ENCODE measurements at regions not wholly inside any gene's neighbourhood (a gene's known extent, or its start where the extent isn't known, plus 50 kb on each side); places are given as distances from the start of the nearest gene placed in this dataset.

- no peak for DNase-seq (ENCODE audit: low read depth in 2 of 2)
Measured at GRCh38 chr4:156177941-156178340, 224.3 kb upstream of the CTSO start.

- no peak for DNase-seq (ENCODE audit: low read depth in 2 of 2)
Measured at GRCh38 chr4:156176896-156177295, 223.2 kb upstream of the CTSO start.

- no peak for DNase-seq (ENCODE audit: low read depth in 2 of 2)
Measured at GRCh38 chr4:156173937-156174336, 220.3 kb upstream of the CTSO start.

DNA sequence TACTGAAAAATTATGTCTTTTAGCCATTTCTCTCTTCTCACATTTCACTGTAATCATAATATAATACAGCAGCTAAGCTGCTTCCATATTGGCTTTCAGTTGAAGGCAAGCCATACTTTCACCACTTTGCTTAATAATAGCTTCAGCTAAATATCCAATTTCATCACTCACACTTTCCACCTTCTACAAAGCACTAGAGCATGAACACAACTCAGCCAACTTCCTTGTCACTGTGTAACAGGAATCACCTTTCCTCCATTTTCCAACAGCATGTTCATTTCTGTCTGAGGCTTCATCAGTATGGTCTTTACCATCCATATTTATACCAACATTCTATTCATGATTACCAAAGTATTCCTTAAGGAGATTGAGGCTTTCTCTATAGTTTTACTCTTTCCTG, 219.8 kb upstream of the CTSO start:
- no peak for DNase-seq (ENCODE audit: low read depth in 2 of 2)

DNA sequence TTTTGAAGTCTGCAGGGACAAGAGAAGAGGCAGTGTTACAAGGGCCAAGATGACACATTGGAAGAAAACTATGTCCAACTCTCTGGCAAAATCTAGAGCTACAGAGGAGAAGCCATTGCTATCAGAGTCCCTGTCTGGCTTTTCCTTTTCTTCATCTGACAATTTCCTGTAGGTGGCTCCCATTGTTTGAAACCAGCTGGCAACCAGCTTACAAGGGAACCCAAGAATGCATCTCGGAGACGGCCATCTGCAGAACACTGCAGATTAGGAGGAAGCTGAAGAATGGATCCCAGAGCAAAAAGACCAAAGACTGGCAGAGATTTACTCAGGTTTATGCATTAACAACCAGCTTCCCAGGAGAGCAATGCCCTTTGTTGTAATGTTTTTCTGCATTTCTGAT, 216.2 kb upstream of the CTSO start:
- no peak for DNase-seq (ENCODE audit: low read depth in 2 of 2)

DNA sequence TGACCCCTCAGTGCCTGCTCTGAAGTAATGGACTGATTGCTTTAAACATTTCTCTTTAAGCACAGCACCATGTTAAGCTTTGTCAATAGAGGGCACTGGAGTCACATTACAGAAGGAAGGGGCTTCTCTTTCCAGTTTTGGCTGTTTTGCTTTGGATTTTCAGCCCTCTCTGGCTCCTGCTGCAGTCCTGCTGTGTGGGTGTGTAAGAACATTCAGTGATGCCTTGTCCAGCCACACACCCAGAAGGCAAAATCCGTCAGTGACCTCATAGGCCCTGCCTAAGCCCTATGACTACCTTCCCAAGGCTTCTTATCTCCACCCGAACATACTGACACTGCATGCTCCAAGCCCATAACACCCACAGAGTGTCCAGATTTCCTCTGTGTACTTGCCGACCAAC, 215.3 kb upstream of the CTSO start:
- DNase-seq (ENCODE audit: low read depth in 2 of 2): peak in 1 of 2 donors; percentile 14

- DNase-seq (ENCODE audit: low read depth in 2 of 2): no peak
Measured at GRCh38 chr4:156168288-156168687, 214.6 kb upstream of the CTSO start.

- no peak for DNase-seq (ENCODE audit: low read depth in 2 of 2)
Measured at GRCh38 chr4:156158747-156159146, 205.1 kb upstream of the CTSO start.

DNA sequence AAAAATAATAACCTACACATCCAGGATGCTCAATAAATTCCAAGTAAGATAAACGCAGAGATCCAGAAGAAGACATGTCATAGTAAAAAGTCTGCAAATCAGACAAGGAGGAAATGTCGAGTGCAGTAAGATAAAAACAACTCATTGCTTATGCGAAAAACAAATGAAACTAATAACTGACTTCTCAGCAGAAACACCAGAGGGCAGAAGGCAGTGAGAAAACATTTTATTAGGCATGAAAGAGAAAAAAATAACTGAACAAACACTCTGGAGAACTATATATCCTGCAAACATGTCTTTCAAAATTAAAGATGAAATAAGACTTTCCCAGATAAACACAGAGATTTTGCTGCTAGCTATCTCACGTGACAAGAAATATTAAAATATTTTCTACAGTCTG, 201.3 kb upstream of the CTSO start:
- no peak for DNase-seq (ENCODE audit: low read depth in 2 of 2)

- no peak for DNase-seq (ENCODE audit: low read depth in 2 of 2)
Measured at GRCh38 chr4:156146571-156146970, 192.9 kb upstream of the CTSO start.

- no peak for DNase-seq (ENCODE audit: low read depth in 2 of 2)
Measured at GRCh38 chr4:156144961-156145360, 191.3 kb upstream of the CTSO start.

DNA sequence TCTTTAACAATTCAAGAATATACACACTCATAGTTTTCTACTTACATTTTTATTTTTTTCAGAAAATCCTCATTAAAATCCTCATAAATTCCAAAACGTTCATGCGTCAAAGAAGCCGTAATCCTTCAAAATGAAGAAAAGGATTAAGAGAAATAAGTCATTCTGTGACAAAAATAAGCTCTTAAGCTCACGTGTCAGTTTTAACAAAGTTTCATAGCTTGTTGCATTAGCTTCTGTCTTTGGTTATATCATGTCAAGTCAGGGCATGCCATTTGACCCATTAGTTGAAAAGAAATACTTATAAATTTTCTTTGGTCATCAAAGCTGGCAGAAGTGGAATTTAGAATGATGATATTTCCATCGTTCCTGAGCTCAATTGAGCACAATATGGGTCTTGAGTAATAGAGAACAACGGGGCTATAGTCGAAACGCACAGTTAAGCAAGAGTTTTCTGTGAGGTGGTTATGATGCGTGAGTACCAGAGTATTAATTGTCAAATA, 185.2 kb upstream of the CTSO start:
- no peak for DNase-seq (ENCODE audit: low read depth in 2 of 2)

DNA sequence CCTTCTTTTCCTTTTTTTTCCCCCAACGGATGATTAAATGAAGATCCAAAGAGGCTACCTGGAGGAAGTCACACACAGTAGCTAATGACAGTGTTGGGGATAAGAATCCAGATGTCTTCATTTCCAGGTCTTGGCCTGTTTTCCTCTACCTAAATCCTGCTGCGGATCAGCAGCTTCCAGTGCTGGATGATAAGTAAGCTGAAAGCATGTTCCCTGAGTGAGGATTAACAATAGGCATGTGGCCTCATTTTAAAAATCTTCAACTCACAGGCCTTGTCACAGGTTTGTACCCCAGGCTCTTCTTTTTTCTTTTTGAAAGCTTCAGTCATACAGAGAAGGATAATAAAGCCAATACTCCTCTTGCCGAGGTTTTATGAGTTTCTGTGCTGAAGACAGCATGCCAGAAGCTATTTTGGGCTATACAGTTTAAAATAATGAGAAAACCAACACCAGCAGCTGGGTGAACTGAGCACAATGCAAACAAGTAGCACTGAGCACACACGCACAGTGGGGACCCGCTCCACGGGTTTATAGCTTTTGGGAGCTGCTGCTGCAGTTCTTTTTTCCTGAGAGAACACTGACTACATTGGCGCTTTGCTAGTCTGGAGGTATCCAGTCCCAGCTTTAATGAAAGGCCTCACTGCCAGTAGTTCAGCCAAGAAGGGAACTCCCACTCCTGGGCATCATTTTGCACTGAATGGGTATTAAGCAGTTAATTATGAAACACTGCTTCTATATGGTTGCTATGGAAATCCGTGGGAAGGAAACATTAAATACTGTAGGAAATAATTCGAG, 184.2 kb upstream of the CTSO start:
- no peak for DNase-seq (ENCODE audit: low read depth in 2 of 2)

- DNase-seq (ENCODE audit: low read depth in 2 of 2): no peak
Measured at GRCh38 chr4:156132196-156132595, 178.5 kb upstream of the CTSO start.

GRCh38 chr4:156128616-156129015, 174.9 kb upstream of the CTSO start:
- no peak for DNase-seq (ENCODE audit: low read depth in 2 of 2)

GRCh38 chr4:156118507-156119220, 165.0 kb upstream of the CTSO start:
- no peak for DNase-seq (ENCODE audit: low read depth in 2 of 2)

GRCh38 chr4:156117743-156118142, 164.1 kb upstream of the CTSO start:
- no peak for DNase-seq (ENCODE audit: low read depth in 2 of 2)

GRCh38 chr4:156116991-156117390, 163.3 kb upstream of the CTSO start:
- DNase-seq (ENCODE audit: low read depth in 2 of 2): no peak

DNA sequence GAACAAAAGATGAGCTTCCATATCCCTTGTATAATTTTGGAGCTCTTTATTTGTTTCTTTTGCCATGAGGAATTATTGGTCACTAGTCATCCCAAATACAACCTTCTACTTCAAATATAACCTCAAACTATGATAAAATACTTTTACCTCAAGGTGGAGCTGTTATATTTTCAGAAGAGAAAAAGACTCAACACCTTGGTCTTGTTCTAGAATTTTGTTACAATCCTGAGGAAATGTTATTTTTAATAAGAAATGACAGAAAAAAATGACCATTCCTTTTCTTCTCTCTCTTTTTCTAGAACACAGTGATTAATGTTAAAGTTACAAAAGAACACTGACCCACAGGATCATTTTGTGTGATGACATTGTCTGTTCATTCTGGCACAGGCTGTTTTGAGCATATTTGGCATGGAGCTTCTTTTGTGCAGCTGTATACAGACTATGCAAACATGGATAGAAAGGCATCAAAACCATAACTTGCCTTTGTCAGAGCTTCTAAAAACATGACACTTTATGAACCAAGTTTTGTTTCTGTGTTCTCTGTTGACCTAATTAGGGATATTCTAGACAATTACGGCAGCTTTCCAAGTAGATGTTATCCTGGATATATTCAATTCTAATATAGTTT, 159.6 kb upstream of the CTSO start:
- no peak for DNase-seq (ENCODE audit: low read depth in 2 of 2)

GRCh38 chr4:156111686-156112085, 158.0 kb upstream of the CTSO start:
- no peak for DNase-seq (ENCODE audit: low read depth in 2 of 2)

DNA sequence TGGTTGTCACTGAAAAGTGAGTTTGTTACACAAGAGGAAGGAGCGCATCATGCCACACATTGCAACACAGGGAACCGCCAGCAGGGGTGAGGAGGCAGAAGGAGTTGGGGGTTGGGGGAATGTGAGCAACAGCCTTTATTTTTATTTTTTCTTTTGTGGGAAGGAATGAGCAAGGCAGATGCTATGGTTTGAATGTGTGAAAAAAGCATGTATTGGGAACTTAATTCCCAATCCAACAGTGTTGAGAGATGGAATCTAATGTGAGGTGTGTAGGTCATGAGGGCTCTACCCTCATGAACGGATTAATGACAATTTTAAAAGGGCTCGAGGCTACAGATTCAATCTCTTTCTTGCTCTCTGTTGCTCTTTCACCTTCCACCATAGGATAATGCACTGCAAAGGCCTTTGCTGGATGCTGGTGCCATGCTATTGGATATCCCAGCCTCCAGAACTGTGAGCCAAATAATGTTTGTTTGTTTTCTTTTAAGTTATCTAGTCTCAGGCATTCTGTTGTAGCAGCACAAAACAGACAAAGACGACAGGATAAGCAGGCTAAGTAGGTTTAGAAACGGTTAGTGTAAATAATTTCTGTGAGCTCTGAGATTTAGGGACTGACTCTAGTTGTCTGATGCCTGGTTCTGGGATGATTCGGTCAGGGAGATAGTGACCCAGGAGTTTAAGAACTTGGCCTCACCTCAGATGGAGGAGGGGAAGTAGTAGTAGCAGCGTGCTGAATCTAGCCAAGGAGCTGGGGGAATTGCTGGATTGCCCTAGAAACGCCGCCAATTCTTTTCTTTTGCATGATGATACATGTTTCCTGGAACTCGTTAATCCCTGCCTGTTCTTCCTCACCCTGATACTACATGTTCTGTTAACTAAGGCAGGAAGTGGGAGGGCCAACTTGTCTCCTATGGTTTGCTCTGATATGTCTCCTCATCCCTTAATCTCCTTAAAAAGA, 156.6 kb upstream of the CTSO start:
- no peak for DNase-seq (ENCODE audit: low read depth in 2 of 2)

All from dermis microvascular lymphatic vessel endothelial cell (primary cell).